GM18873 (cell line): ENCODE measurements at regions not wholly inside any gene's neighbourhood (a gene's known extent, or its start where the extent isn't known, plus 50 kb on each side); places are given as distances from the start of the nearest gene placed in this dataset.

Experiments used
- ATAC-seq: cut with Tn5 transposase; IDR thresholded peaks from one replicate; pipeline ENCODE4 v1.9.1; 2021; ENCODE audit warnings: mild to moderate bottlenecking, moderate library complexity, moderate number of reproducible peaks; ENCODE audit not compliant: unreplicated experiment, low FRiP score

DNA sequence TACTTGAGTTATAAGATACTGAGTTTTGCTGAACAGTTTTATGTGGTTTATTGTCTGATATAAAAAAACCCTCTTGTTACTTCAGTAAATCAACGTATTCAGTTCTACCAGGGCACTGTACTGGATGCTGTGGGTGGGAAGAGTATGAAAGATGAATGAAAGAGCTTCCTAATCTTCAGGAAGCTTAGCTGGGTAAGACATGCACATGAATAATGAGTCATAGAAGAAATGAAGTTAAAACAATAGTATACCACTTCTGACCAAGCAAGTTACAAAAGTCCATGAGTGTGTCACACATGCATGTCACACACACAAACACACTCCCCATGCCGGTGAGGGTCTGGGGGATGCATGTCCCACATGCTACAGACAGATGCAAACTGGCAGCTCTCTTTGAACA is 105.9 kb downstream of the SIPA1L2 start:
- ATAC-seq = no peak

DNA sequence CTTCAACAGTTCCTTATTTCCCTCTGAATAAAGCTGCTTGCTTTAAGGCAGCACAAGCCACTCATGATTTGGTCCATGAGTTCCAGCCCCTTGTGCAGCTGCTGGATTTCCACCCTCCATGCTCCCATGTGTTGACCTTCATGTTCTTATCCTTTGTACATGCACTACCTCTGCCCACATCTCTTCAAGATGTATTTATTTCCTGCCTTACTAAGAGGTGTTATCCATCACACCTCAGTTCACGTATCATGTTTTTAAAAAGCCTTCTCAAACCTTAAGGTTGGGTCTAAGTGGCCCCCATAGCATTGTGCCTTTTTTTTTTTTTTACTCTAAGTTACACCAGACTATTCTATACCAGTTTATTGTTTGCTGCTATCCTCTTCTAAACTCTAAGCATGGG is 107.7 kb downstream of the SIPA1L2 start:
- no peak for ATAC-seq

DNA sequence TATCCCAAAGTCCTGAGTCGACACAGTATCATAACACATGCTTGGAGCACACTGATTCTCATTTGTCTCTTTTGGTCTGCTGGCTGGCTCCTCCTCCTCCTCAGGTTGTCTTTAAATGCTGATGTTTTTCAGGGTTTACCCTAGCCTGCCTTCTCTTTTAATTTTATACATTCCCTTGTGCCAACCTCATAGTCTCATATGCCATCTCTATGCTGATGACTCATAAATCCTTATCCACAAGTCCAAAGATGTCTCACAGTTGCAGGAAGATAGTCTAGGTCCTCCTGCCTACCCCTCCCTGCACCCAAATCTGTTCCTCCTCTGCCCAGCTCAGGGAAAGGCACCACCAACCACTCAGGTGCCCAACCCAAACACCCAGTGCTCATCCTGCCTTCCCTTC is 108.3 kb downstream of the SIPA1L2 start:
- ATAC-seq = no peak

GRCh38 chr1:232519186-232519585 is 110.7 kb downstream of the SIPA1L2 start:
- no peak for ATAC-seq

DNA sequence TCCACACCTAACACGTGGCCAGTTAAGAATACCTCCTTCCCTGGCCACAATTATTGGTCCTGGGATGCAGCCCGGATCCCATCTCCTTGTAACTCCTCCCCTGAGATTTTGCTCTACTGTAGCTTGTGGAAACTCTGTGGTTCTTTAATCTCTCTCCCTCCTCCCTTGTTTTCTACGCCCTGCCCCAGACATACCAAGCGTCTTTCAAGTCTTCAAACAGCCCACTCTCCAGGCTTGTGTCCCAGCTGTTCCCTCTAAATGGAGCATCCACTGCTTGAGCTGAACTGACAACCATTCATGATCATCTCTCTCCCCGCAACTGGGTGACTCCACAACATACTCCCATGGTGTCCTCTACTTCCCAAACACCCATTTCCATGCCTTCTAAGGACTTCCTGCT is 111.6 kb downstream of the SIPA1L2 start:
- ATAC-seq = no peak

DNA sequence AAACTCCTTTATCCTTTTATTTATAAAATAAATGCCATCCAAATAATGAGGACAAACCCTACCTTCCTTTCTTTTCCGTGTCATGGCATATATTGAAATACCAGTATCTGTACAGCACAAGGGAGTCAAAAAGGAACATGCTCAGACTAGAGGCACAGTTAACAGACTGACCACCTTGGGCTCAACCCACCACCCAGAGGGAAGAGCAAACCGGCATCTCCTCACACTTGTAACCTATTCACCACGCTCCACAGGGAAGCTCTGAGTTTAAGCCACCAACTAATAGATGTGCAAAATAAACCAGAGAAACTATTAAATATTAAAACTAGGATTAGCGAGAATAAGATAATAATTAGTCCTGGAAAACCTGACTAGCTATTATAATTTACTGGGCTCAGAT is 112.7 kb downstream of the SIPA1L2 start:
- ATAC-seq = no peak

DNA sequence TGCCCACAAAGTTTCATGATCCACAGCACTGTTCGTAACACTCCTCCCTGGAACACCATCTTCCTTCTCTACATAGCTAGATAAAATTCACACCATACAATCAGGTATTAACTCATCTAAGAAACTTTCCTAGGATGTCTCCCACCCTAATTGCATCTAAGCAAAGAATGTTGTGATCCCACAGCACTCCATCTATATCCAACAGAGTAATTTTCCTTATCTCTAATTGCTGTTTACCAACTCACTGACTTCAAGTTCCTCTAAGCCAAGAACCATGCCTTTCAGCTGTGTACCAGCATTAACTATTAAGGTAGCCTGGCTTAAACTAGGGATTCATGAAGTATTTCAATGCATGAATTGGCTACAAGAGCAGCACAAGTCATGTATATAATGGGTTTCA is 114.2 kb downstream of the SIPA1L2 start:
- ATAC-seq = no peak

DNA sequence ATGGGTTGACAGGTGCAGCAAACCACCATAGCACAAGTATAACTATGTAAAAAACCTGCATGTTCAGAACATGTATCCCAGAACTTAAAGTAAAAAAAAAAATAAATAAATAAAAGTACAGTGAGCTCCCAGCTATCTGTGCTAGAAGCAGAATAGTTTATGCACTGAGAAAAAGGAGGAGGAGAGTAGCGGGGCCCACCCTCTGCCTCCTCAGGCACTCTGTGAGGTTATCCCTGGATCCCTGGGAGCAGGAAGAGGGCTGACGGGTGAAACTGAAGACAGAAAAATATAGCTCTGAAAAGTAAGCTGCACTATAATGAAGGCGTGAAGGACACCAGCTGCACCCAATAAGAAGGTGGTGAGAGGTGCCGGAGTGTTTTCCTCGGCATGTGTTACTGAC is 117.2 kb downstream of the SIPA1L2 start:
- ATAC-seq = no peak

DNA sequence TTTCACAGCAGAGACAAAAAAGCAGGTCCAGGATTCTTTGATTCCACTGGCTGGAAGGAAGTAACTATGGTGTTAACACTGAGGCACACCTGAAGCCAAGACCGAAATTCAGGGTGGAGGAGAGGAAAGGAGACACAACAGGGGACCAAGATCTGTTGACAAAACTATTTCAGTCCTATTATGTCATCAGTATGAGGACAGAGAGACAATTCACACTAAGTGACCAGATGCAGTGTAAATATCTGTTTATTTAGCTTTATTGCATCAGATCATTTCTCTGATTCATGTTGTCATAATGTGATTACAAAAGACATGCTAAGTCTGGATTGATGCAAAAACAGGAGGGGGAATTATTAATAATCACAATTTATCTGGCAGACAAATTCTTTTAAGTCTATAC is 118.8 kb downstream of the SIPA1L2 start:
- ATAC-seq = no peak

DNA sequence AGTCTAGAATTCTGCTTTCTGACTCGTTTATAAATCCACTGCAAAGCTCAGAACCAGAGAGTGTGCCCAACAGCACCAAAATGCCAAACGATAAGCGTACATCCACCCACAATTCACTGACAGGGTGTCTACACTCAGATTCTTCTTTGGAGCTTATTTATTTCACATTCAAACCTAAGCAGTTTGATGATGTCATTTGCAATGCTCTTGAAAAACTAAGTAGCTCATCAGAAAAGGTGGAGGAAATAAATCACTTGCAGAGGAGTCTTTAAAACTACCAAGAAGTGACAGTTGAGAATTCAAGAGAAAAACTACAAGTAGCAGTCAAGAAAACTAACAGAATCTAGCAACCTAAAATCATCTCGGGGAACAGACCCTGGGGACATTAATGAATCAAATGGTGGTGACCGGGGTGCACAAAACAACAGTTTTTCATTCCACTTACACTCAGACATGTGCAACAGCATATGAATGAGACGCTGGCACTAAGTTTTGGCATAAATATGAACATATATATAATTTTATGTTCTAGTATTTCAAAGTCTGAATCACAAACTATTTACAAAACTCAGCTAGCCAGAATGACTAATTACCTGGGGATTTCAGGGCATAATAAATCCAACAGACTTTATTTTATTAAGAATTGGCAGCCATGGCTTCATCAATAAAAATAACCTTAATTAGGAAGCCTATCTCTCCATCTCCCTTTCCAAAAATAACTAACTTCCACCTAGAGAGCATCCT is 119.4 kb downstream of the SIPA1L2 start:
- ATAC-seq = no peak

DNA sequence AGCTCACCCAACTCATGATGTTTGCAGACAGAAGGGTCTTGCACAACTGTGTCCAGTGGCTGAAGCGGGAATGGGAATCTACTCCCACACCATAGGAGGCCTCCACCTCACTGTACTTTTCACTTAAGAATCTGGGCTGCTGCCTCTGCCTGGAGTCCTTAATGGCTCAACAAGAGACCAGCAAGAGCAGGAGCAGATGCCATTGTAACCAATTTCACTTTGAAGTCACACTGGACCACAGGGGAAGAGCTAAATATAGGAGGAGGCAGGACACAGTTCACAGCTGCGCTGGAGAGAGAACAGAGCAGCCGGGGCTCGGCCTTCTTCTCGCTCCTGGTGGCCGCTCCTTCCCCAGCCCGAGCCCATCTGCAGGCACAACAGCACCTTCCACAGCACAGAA is 120.4 kb downstream of the SIPA1L2 start:
- no peak for ATAC-seq

- no peak for ATAC-seq
These were observed 121.7 kb downstream of the SIPA1L2 start for GRCh38 chr1:232508130-232508701.

GRCh38 chr1:232507571-232507970 is 122.4 kb downstream of the SIPA1L2 start:
- no peak for ATAC-seq

- no peak for ATAC-seq
These were observed 124.0 kb downstream of the SIPA1L2 start for GRCh38 chr1:232505884-232506283.

- ATAC-seq = no peak
These were observed 125.3 kb downstream of the SIPA1L2 start for GRCh38 chr1:232504651-232505050.

DNA sequence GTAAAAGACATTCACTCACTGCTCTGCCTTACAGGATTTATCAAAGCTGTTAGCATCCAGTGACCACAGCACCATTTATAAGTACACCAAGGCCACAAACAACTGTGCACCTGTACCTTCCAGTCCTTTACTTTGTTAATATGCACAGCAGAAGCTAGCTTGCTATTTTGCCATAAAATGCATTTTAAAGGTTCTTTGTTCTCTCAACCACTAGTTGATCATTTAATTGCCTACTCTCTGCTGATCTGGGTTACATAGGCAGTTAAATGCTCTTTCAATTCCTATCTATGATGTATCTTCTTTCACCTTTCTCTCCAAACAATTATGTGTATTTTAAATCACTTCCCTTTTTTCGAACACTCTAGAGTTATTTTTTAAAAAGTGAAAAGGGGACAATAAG is 126.4 kb downstream of the SIPA1L2 start:
- no peak for ATAC-seq

DNA sequence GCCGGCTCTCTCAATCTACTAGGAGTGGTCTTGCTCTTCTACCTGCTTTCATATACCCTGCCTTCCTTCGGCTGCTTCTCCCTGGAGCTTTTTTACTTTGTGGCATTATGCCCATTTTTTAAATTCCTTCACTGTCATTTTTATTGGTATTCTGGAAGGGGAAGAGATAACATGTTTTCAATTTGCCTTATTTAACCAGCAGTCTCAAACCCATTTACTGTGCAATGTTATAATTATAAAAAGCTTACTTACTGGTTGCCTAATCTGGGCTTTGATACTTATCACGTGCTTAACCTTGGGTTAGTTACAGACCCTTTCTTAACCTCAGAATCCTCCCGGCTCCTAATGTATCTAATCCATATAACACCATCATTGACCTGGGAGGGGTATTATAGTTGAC is 128.1 kb downstream of the SIPA1L2 start:
- ATAC-seq = no peak

DNA sequence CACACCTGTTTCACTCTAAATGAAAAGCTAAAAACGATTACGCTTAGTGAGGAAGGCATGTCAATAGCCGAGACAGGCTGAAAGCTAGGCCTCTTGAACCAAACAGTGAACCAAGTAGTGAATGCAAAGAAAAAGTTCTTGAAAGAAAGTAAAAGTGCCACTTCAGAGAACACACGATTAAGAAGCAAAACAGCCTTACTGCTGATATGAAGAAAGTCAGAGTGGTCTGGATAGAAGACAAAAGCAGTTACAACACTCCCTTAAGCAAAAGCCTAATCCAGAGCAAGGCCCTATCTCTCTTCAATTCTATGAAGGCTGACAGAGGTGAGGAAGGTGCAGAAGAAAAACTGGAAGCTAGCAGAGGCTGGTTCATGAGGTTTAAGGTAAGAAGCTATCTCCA is 130.7 kb downstream of the SIPA1L2 start:
- ATAC-seq = no peak

DNA sequence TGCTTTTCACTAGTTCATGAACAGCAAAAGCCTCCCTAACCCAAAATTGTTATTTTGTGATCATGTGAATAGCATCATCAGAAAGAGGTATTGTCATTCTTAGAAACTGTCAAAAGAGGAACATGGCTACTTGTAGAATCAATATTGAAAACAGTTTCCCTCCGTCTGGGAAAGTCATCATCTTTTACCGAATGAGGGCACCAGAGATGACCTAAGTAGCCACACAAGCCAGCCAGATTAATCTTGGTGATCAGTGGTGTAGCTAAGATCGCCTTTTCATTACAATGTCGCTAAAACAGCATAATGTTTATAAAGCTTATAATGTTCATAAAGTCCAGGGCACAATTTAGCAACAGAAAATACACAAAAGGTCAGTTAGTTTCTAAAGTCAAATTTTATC is 136.1 kb downstream of the SIPA1L2 start:
- no peak for ATAC-seq

- ATAC-seq = no peak
These were observed 140.7 kb downstream of the SIPA1L2 start for GRCh38 chr1:232489256-232489655.

DNA sequence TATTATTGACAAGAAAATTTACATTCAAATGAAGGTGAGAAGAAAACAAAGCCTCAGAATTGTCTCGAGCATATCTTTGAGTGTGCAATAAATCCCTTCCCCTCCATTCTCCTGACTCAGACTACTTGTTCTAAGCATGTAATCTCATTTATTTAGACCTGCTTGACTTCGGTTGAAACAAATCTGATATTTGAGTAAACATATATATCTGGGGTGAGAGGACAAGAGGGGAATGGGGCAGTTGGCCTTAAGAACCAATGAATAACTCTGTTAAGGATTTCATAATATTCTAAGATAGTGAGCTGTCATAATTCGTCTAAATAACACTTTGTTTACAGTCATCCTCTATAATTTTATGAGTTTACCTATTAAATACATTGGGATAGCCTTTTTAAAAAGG is 142.7 kb downstream of the SIPA1L2 start:
- no peak for ATAC-seq

- ATAC-seq = no peak
These were observed 143.3 kb downstream of the SIPA1L2 start for GRCh38 chr1:232486454-232487207.
